ENCODE measurements at regions not wholly inside any gene's neighbourhood (a gene's known extent, or its start where the extent isn't known, plus 50 kb on each side); places are given as distances from the start of the nearest gene placed in this dataset.

- no peak for TF ChIP-seq CTCF (IDR thresholded peaks at IDR 0.05)
- peaks cover 8% of the 10 kb centered on the region for H3K4me1 Mint-ChIP-seq
- H3K9me3 Mint-ChIP-seq = peaks cover 0 to 6% (median 0%) of the 10 kb centered on the region in 7 donors
- no peak overlapping the region for H3K9ac ChIP-seq (ENCODE audit: insufficient read depth, low read length, poor library complexity, severe bottlenecking)
- DNase-seq = no peak
- H3K4me2 ChIP-seq (replicated peaks; ENCODE audit: extremely low read depth, low read length, poor library complexity, severe bottlenecking) = no peak overlapping the region
- WGBS (ENCODE audit: insufficient coverage) = 100% methylated on average over 1 of the region's 3 CpGs
- H2AFZ ChIP-seq (ENCODE audit: insufficient read depth, low read depth, low read length, poor library complexity, severe bottlenecking) = no peak overlapping the region
- H3K4me1 ChIP-seq (ENCODE audit: control insufficient read depth in 1 of 2, insufficient read depth in 2 of 2, low read length in 2 of 2) = peaks cover 2 to 7% of the 10 kb centered on the region in 2 donors
- no peaks in the 10 kb centered on the region for H3K36me3 Mint-ChIP-seq
- peaks cover 0 to 5% of the 10 kb centered on the region in 2 donors for H3K27me3 ChIP-seq (ENCODE audit: control insufficient read depth in 2 of 2, insufficient read depth in 2 of 2, low read length in 2 of 2)
- no peak overlapping the region for H3K27ac ChIP-seq (ENCODE audit: low read depth in 1 of 2, low read length in 2 of 2)
- H3K4me3 ChIP-seq (replicated peaks in 1 of 3; ENCODE audit: low read depth in 2 of 3, low read length in 3 of 3) = no peak overlapping the region
- H3K9me3 ChIP-seq (replicated peaks in 1 of 2; ENCODE audit: control insufficient read depth in 1 of 2, insufficient read depth in 1 of 2, low read length in 2 of 2) = peaks cover 0 to 6% of the 10 kb centered on the region in 2 donors
- H3K27ac Mint-ChIP-seq = no peak overlapping the region
- H3K79me2 ChIP-seq (ENCODE audit: insufficient read depth, low read length) = no peaks in the 10 kb centered on the region
- no peaks in the 10 kb centered on the region for H3K36me3 ChIP-seq (replicated peaks in 1 of 2; ENCODE audit: control insufficient read depth in 1 of 2, insufficient read depth in 2 of 2, low read length in 2 of 2)
- H3K27me3 Mint-ChIP-seq (ENCODE audit: low read depth in 3 of 3) = peaks cover 2 to 24% (median 6%) of the 10 kb centered on the region in 3 donors
- no peaks in the 10 kb centered on the region for H4K20me1 ChIP-seq (ENCODE audit: insufficient read depth, low read length)
- no peak overlapping the region for H3K4me3 Mint-ChIP-seq
- intact Hi-C loops (cut with micrococcal nuclease) = no loop called here
Observed at GRCh38 chr5:65098393-65098792, 329.7 kb downstream of the CWC27 start.

All from CD14-positive monocyte (primary cell).